CD4-positive, alpha-beta memory T cell (primary cell): ENCODE measurements at regions not wholly inside any gene's neighbourhood (a gene's known extent, or its start where the extent isn't known, plus 50 kb on each side); places are given as distances from the start of the nearest gene placed in this dataset.
"Not testable (repeated sequence)": the region's sequence is repeated elsewhere in the genome, so short reads cannot be mapped to it uniquely, and the experiment has no call there.

Experiments
- CTCF ChIA-PET: fragments of 350-600 bp; sonication (Branson Sonifier 250); formaldehyde crosslinking; loops from one replicate; lab custom pipeline; 2021; ENCODE audit warnings: inconsistent platforms; ENCODE audit not compliant: partially characterized antibody; lab: Charles Lee
- POLR2A ChIA-PET: fragments of 350-600 bp; sonication (Branson Sonifier 250); formaldehyde crosslinking; loops from one replicate; lab custom pipeline; 2021; ENCODE audit not compliant: partially characterized antibody; lab: Charles Lee
- DNase-seq, 5 donors: peaks; one replicate each; pipeline versions ENCODE4 v3.0.0 to v3.0.0-alpha.2; 2020 to 2022; ENCODE audit warnings: mixed read lengths in 1 of 5
- H3K27ac ChIP-seq: one replicate; pipeline ENCODE4 v1.7.0; 2013; ENCODE audit warnings: low read depth, low read length
- H3K27me3 ChIP-seq: 2 replicates; pipeline ENCODE4 v1.7.0; 2013; ENCODE audit warnings: mild to moderate bottlenecking, low read length, moderate library complexity; ENCODE audit not compliant: insufficient read depth
- H3K36me3 ChIP-seq: 2 replicates; pipeline ENCODE4 v1.7.0; 2013; ENCODE audit warnings: mild to moderate bottlenecking, low read length, moderate library complexity; ENCODE audit not compliant: insufficient read depth
- H3K4me1 ChIP-seq: 2 replicates; pipeline ENCODE4 v1.7.0; 2013; ENCODE audit warnings: mild to moderate bottlenecking, low read length, moderate library complexity; ENCODE audit not compliant: insufficient read depth
- H3K4me3 ChIP-seq, 2 donors: one replicate each; pipeline ENCODE4 v1.7.0; 2013; ENCODE audit warnings: low read length in 2 of 2, mild to moderate bottlenecking in 1 of 2
- H3K9me3 ChIP-seq, 2 donors: one replicate each; pipeline ENCODE4 v1.7.0; 2013; ENCODE audit warnings: low read length in 2 of 2, control low read depth in 1 of 2; ENCODE audit not compliant: control insufficient read depth in 1 of 2
- H3K27ac Mint-ChIP-seq, 7 donors: one replicate each; pipeline ENCODE4 v1.8.0; 2020 to 2021; ENCODE audit warnings: mixed read lengths in 7 of 7, mild to moderate bottlenecking in 6 of 7, inconsistent platforms in 3 of 7, moderate library complexity in 3 of 7
- H3K27me3 Mint-ChIP-seq, 2 donors: one replicate each; pipeline ENCODE4 v1.8.0; 2020 to 2021; ENCODE audit warnings: mixed read lengths in 2 of 2
- H3K36me3 Mint-ChIP-seq, 2 donors: one replicate each; pipeline ENCODE4 v1.8.0; 2020 to 2021; ENCODE audit warnings: mixed read lengths in 2 of 2, inconsistent platforms in 1 of 2, mild to moderate bottlenecking in 1 of 2
- H3K4me1 Mint-ChIP-seq, 4 donors: one replicate each; pipeline ENCODE4 v1.8.0; 2020 to 2021; ENCODE audit warnings: mixed read lengths in 4 of 4, mild to moderate bottlenecking in 1 of 4
- H3K4me3 Mint-ChIP-seq, 8 donors: one replicate each; pipeline ENCODE4 v1.8.0; 2020 to 2021; ENCODE audit warnings: mixed read lengths in 8 of 8, mild to moderate bottlenecking in 7 of 8, moderate library complexity in 6 of 8, inconsistent platforms in 3 of 8
- H3K9me3 Mint-ChIP-seq, 8 donors: one replicate each; pipeline ENCODE4 v1.8.0; 2020 to 2021; ENCODE audit warnings: mixed read lengths in 8 of 8, mild to moderate bottlenecking in 5 of 8, inconsistent platforms in 3 of 8, moderate library complexity in 1 of 8
- intact Hi-C: fragments of 100-400 bp; cut with micrococcal nuclease; formaldehyde crosslinking; loops from one replicate; pipeline ENCODE4 v1.15.1; 2023

- H3K27ac Mint-ChIP-seq, DNase-seq: not testable (repeated sequence)
- POLR2A ChIA-PET, result interaction anchor here (0.6 kb wide), 1 partner anchor 1109 kb away, joined by 4 read pairs; no protein-coding TSS in a partner anchor
Observed at GRCh38 chr7:66458991-66459390, 169.7 kb upstream of the KCTD7 start.

GRCh38 chr7:66459783-66460413, 168.8 kb upstream of the KCTD7 start:
- H3K4me3 Mint-ChIP-seq, DNase-seq, H3K36me3 ChIP-seq, H3K27ac ChIP-seq, CTCF ChIA-PET, intact Hi-C loops, H3K4me1 ChIP-seq, H3K4me1 Mint-ChIP-seq, H3K27me3 ChIP-seq, H3K4me3 ChIP-seq, H3K27ac Mint-ChIP-seq, H3K27me3 Mint-ChIP-seq, H3K9me3 Mint-ChIP-seq, H3K9me3 ChIP-seq, POLR2A ChIA-PET: not testable (repeated sequence)
- H3K36me3 Mint-ChIP-seq, result peaks cover 1 to 15% of the 10 kb centered on the region in 2 donors

More at GRCh38 chr7:66458991-66459390, 169.7 kb upstream of the KCTD7 start:
- CTCF ChIA-PET, result interaction anchor here (0.6 to 0.7 kb wide), 2 partner anchors 14 to 1056 kb away, joined by 3 read pairs; no protein-coding TSS in a partner anchor
- intact Hi-C loops, H3K4me3 Mint-ChIP-seq, H3K9me3 ChIP-seq, H3K27me3 ChIP-seq, H3K27me3 Mint-ChIP-seq, H3K4me1 ChIP-seq, H3K4me3 ChIP-seq, H3K27ac ChIP-seq, H3K9me3 Mint-ChIP-seq, H3K36me3 ChIP-seq, H3K4me1 Mint-ChIP-seq: not testable (repeated sequence)
- peaks cover 1 to 18% of the 10 kb centered on the region in 2 donors for H3K36me3 Mint-ChIP-seq

- Histone ChIP-seq H3K9me3 (no peaks in the 10 kb centered on the region), H3K27ac (no peak overlapping the region), H3K4me3 (no peak overlapping the region), H3K27me3 (no peaks in the 10 kb centered on the region), H3K36me3 (no peaks in the 10 kb centered on the region), H3K4me1 (no peaks in the 10 kb centered on the region)
- ChIA-PET CTCF (no interaction called here), POLR2A (no interaction called here)
- intact Hi-C loops, result no loop called here
- no peaks in the 10 kb centered on the region for H3K27me3 Mint-ChIP-seq
- H3K4me3 Mint-ChIP-seq, result no peak overlapping the region
- H3K4me1 Mint-ChIP-seq, result no peaks in the 10 kb centered on the region
- DNase-seq, result no peak
- H3K9me3 Mint-ChIP-seq, result peaks cover 0 to 4% (median 0%) of the 10 kb centered on the region in 8 donors
- H3K27ac Mint-ChIP-seq, result no peak overlapping the region
- H3K36me3 Mint-ChIP-seq, result peaks cover 1 to 10% of the 10 kb centered on the region in 2 donors
Observed at GRCh38 chr7:66460921-66461361, 167.7 kb upstream of the KCTD7 start.

DNA sequence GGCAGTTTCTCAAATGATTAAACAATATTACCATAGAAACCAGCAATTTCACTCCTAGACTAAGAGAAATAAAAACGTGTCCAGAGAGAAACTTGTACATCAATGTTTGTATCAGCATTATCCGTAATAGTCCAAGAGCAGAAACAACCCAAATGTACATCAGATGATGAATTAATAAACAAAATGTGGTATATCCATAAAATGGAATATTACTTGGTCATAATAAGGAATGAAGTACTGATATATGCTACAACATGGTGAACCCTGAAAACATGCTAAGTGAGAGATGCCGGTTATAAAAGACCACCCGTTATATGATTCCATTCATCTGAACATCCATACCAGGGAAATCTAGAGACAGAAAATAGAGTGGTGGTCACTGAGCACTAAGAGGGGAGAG, 167.3 kb upstream of the KCTD7 start:
- H3K36me3 ChIP-seq, H3K27me3 ChIP-seq, POLR2A ChIA-PET, H3K4me1 Mint-ChIP-seq, H3K27me3 Mint-ChIP-seq, H3K27ac ChIP-seq, H3K4me3 ChIP-seq, H3K27ac Mint-ChIP-seq, intact Hi-C loops, DNase-seq, H3K4me3 Mint-ChIP-seq, H3K9me3 Mint-ChIP-seq, H3K9me3 ChIP-seq, H3K4me1 ChIP-seq, CTCF ChIA-PET: not testable (repeated sequence)
- H3K36me3 Mint-ChIP-seq, result peaks cover 1 to 10% of the 10 kb centered on the region in 2 donors

- H3K27me3 Mint-ChIP-seq, H3K36me3 ChIP-seq, H3K27me3 ChIP-seq, H3K9me3 ChIP-seq, CTCF ChIA-PET, DNase-seq, H3K9me3 Mint-ChIP-seq, POLR2A ChIA-PET, H3K27ac Mint-ChIP-seq, H3K27ac ChIP-seq, H3K4me1 Mint-ChIP-seq, H3K4me1 ChIP-seq, H3K4me3 Mint-ChIP-seq, H3K4me3 ChIP-seq, intact Hi-C loops: not testable (repeated sequence)
- peaks cover 1 to 10% of the 10 kb centered on the region in 2 donors for H3K36me3 Mint-ChIP-seq
Observed at GRCh38 chr7:66462831-66463230, 165.8 kb upstream of the KCTD7 start.

DNA sequence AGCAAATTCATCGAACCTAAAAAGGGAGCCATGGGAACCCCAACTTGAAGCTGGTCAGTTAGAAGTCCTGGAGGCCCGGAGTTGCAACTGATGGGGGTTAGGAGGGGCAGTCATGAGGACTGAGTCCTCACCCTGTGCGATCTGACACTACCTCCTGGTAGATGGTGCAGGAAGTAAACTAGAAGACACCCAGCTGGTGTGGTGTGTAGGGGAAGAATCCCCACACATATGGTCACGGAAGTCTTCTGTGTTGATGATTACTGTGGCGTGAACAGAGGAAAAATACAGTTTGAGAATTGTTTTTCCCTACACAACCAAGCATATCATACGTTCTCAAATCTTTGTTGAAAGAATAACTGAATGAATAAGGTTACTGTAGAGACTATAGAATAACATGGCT, 164.6 kb upstream of the KCTD7 start:
- no peak overlapping the region for H3K27ac Mint-ChIP-seq
- no peak overlapping the region for H3K27ac ChIP-seq
- no peak for DNase-seq
- no peaks in the 10 kb centered on the region for H3K4me1 ChIP-seq
- ChIA-PET CTCF (no interaction called here), POLR2A (no interaction called here)
- peaks cover 0 to 4% (median 0%) of the 10 kb centered on the region in 8 donors for H3K9me3 Mint-ChIP-seq
- peaks cover 1 to 10% of the 10 kb centered on the region in 2 donors for H3K36me3 Mint-ChIP-seq
- H3K4me3 Mint-ChIP-seq, result no peak overlapping the region
- no peak overlapping the region for H3K4me3 ChIP-seq
- no peaks in the 10 kb centered on the region for H3K4me1 Mint-ChIP-seq
- intact Hi-C loops, result no loop called here
- H3K27me3 Mint-ChIP-seq, result no peaks in the 10 kb centered on the region
- no peaks in the 10 kb centered on the region for H3K36me3 ChIP-seq
- no peaks in the 10 kb centered on the region for H3K27me3 ChIP-seq
- H3K9me3 ChIP-seq, result no peaks in the 10 kb centered on the region

DNA sequence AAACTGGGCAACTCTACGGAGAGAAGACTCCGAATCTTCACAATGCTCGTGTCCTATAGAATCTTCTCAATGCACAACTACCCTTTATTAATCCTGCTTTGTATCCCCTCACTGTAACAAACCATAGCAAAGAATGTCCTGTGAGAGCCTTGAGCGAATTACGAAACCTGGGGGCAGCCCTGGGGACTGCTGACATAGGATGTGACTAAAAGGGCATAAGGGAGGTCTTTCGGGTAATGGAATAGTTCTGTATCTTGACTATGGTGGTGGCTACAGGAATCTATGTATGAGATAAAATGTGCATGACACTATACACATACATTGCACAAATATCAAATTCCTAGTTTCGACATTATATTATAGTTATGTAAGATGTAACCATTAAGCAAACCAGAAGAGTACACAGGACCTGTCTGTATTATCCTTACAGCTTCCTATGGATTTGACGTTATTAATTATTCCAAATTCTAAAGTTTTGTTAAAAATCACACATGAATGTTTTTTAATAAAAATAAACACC, 162.5 kb upstream of the KCTD7 start:
- H3K4me3 ChIP-seq, result no peak overlapping the region
- POLR2A ChIA-PET, result no interaction called here
- Mint-ChIP-seq H3K9me3 (peaks cover 0 to 4% (median 0%) of the 10 kb centered on the region in 8 donors), H3K4me3 (no peak overlapping the region), H3K36me3 (peaks cover 1 to 10% of the 10 kb centered on the region in 2 donors), H3K27me3 (no peaks in the 10 kb centered on the region), H3K27ac (no peak overlapping the region), H3K4me1 (no peaks in the 10 kb centered on the region)
- H3K27me3 ChIP-seq, result no peaks in the 10 kb centered on the region
- CTCF ChIA-PET, result no interaction called here
- no peaks in the 10 kb centered on the region for H3K4me1 ChIP-seq
- no peaks in the 10 kb centered on the region for H3K9me3 ChIP-seq
- no peaks in the 10 kb centered on the region for H3K36me3 ChIP-seq
- intact Hi-C loops, result no loop called here
- no peak for DNase-seq
- no peak overlapping the region for H3K27ac ChIP-seq
